ENCODE measurements at regions not wholly inside any gene's neighbourhood (a gene's known extent, or its start where the extent isn't known, plus 50 kb on each side); places are given as distances from the start of the nearest gene placed in this dataset.
"Not testable (repeated sequence)": the region's sequence is repeated elsewhere in the genome, so short reads cannot be mapped to it uniquely, and the experiment has no call there.

DNA sequence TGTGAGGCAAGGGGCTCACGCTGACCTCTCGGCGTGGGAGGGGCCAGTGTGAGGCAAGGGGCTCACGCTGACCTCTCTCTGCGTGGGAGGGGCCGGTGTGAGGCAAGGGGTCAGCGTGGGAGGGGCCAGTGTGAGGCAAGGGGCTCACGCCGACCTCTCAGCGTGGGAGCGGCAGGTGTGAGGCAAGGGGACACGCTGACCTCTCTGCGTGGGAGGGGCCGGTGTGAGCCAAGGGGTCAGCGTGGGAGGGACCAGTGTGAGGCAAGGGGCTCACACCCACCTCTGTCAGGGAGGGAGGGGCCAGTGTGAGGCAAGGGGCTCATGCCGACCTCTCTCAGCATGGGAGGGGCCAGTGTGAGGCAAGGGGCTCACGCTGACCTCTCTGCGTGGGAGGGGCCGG, 251.7 kb upstream of the NUPR2 start:
- TF ChIP-seq, protein P1, sequence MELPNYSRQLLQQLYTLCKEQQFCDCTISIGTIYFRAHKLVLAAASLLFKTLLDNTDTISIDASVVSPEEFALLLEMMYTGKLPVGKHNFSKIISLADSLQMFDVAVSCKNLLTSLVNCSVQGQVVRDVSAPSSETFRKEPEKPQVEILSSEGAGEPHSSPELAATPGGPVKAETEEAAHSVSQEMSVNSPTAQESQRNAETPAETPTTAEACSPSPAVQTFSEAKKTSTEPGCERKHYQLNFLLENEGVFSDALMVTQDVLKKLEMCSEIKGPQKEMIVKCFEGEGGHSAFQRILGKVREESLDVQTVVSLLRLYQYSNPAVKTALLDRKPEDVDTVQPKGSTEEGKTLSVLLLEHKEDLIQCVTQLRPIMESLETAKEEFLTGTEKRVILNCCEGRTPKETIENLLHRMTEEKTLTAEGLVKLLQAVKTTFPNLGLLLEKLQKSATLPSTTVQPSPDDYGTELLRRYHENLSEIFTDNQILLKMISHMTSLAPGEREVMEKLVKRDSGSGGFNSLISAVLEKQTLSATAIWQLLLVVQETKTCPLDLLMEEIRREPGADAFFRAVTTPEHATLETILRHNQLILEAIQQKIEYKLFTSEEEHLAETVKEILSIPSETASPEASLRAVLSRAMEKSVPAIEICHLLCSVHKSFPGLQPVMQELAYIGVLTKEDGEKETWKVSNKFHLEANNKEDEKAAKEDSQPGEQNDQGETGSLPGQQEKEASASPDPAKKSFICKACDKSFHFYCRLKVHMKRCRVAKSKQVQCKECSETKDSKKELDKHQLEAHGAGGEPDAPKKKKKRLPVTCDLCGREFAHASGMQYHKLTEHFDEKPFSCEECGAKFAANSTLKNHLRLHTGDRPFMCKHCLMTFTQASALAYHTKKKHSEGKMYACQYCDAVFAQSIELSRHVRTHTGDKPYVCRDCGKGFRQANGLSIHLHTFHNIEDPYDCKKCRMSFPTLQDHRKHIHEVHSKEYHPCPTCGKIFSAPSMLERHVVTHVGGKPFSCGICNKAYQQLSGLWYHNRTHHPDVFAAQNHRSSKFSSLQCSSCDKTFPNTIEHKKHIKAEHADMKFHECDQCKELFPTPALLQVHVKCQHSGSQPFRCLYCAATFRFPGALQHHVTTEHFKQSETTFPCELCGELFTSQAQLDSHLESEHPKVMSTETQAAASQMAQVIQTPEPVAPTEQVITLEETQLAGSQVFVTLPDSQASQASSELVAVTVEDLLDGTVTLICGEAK (IDR thresholded peaks at IDR 0.05; ENCODE audit: borderline replicate concordance), result not testable (repeated sequence)
- TF ChIP-seq ASH2L (IDR thresholded peaks at IDR 0.05; ENCODE audit: borderline replicate concordance, low read depth); NFIC (IDR thresholded peaks at IDR 0.05; ENCODE audit: low read depth, low read length); SP1 (IDR thresholded peaks at IDR 0.05; ENCODE audit: low read depth, low read length); POLR2A (IDR thresholded peaks at IDR 0.05; ENCODE audit: low read depth, low read length); SUZ12 (IDR thresholded peaks at IDR 0.05; ENCODE audit: unreplicated experiment); RAD51 (IDR thresholded peaks at IDR 0.05); HDAC2 (IDR thresholded peaks at IDR 0.05); NR2C1 (IDR thresholded peaks at IDR 0.05): not testable (repeated sequence)
- TF ChIP-seq, protein P2, sequence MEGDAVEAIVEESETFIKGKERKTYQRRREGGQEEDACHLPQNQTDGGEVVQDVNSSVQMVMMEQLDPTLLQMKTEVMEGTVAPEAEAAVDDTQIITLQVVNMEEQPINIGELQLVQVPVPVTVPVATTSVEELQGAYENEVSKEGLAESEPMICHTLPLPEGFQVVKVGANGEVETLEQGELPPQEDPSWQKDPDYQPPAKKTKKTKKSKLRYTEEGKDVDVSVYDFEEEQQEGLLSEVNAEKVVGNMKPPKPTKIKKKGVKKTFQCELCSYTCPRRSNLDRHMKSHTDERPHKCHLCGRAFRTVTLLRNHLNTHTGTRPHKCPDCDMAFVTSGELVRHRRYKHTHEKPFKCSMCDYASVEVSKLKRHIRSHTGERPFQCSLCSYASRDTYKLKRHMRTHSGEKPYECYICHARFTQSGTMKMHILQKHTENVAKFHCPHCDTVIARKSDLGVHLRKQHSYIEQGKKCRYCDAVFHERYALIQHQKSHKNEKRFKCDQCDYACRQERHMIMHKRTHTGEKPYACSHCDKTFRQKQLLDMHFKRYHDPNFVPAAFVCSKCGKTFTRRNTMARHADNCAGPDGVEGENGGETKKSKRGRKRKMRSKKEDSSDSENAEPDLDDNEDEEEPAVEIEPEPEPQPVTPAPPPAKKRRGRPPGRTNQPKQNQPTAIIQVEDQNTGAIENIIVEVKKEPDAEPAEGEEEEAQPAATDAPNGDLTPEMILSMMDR (IDR thresholded peaks at IDR 0.05 in 2 of 3, conservative IDR thresholded peaks at IDR 0.05 in 1 of 3; ENCODE audit: control insufficient read depth in 2 of 3, extremely low read depth in 1 of 3, insufficient read depth in 1 of 3, low read depth in 3 of 3, low read length in 3 of 3), result not testable (repeated sequence)

All from GM12878 (cell line).